H1 (cell line): ENCODE measurements at regions not wholly inside any gene's neighbourhood (a gene's known extent, or its start where the extent isn't known, plus 50 kb on each side); places are given as distances from the start of the nearest gene placed in this dataset.

Experiments
- CTCF ChIA-PET: fragments of 300-600 bp; sonication (Branson Sonifier 250); formaldehyde crosslinking; loops from one replicate; lab custom pipeline; 2021; ENCODE audit not compliant: partially characterized antibody; lab: Charles Lee
- POLR2A ChIA-PET: fragments of 300-600 bp; sonication (Branson Sonifier 250); formaldehyde crosslinking; loops from one replicate; lab custom pipeline; 2021; ENCODE audit warnings: inconsistent platforms; ENCODE audit not compliant: partially characterized antibody; lab: Charles Lee
- DNase-seq, 2 experiments: peaks; one replicate each; pipeline versions ENCODE4 v3.0.0 to v3.0.0-alpha.2; 2010 to 2022; ENCODE audit warnings: low spot score in 2 of 2, low read depth in 1 of 2, mixed read lengths in 1 of 2
- FAIRE-seq: peaks from 2 replicates; lab custom pipeline; 2011; peaks lifted over from hg19 to GRCh38; lab: Jason Lieb, UNC
- H2AFZ ChIP-seq: 2 replicates; pipeline ENCODE4 v1.8.1; 2012; ENCODE audit warnings: low read length, inconsistent platforms
- H2AK5ac ChIP-seq: 2 replicates; pipeline ENCODE4 v1.6.1; 2013; ENCODE audit warnings: low read depth, low read length
- H2BK120ac ChIP-seq: replicated peaks from 2 replicates; pipeline ENCODE3; 2013; ENCODE audit warnings: low read depth, low read length, inconsistent platforms
- H2BK12ac ChIP-seq: 2 replicates; pipeline ENCODE4 v1.6.1; 2013; ENCODE audit warnings: low read depth, low read length
- H2BK15ac ChIP-seq: 2 replicates; pipeline ENCODE4 v1.6.1; 2013; ENCODE audit warnings: low read length
- H2BK20ac ChIP-seq: 2 replicates; pipeline ENCODE4 v1.6.1; 2013; ENCODE audit warnings: low read length
- H2BK5ac ChIP-seq: 2 replicates; pipeline ENCODE4 v1.6.1; 2013; ENCODE audit warnings: low read depth, low read length
- H3K14ac ChIP-seq: 2 replicates; pipeline ENCODE4 v1.6.1; 2013; ENCODE audit warnings: inconsistent platforms; ENCODE audit not compliant: insufficient read length
- H3K18ac ChIP-seq: 2 replicates; pipeline ENCODE4 v1.6.1; 2013; ENCODE audit warnings: low read length; ENCODE audit errors: extremely low read depth
- H3K23ac ChIP-seq: 2 replicates; pipeline ENCODE4 v1.6.1; 2013; ENCODE audit warnings: inconsistent platforms; ENCODE audit not compliant: insufficient read length
- H3K23me2 ChIP-seq: 2 replicates; pipeline ENCODE4 v1.6.1; 2013; ENCODE audit warnings: low read depth, low read length
- H3K27ac ChIP-seq: 2 replicates; pipeline ENCODE4 v1.6.1; 2011; ENCODE audit warnings: low read depth, low read length, inconsistent platforms
- H3K27me3 ChIP-seq, 4 experiments: replicated peaks in 1 of 4; 1 replicate in 1 of 4; 2 replicates in 3 of 4; pipeline versions ENCODE4 v1.6.1 to v1.8.1; 2011 to 2013; ENCODE audit warnings: low read length in 3 of 4, mild to moderate bottlenecking in 3 of 4, inconsistent platforms in 2 of 4, mixed read lengths in 2 of 4, moderate library complexity in 1 of 4; ENCODE audit not compliant: control insufficient read depth in 3 of 4, insufficient read depth in 3 of 4; ENCODE audit errors: extremely low read depth in 1 of 4
- H3K36me3 ChIP-seq, 4 experiments: 2 replicates each; pipeline versions ENCODE4 v1.6.1 to v1.8.1; 2011 to 2013; ENCODE audit warnings: mild to moderate bottlenecking in 4 of 4, low read length in 3 of 4, moderate library complexity in 2 of 4, control low read depth in 1 of 4, inconsistent platforms in 1 of 4; ENCODE audit not compliant: insufficient read depth in 4 of 4, control insufficient read depth in 2 of 4
- H3K4ac ChIP-seq: replicated peaks from 2 replicates; pipeline ENCODE3; 2013; ENCODE audit warnings: low read length, low read depth, mixed read lengths, inconsistent platforms; ENCODE audit not compliant: insufficient read length
- H3K4me1 ChIP-seq, 4 experiments: replicated peaks in 1 of 4; 1 replicate in 1 of 4; 2 replicates in 3 of 4; pipeline versions ENCODE4 v1.6.1 to v1.8.1; 2011 to 2013; ENCODE audit warnings: low read length in 3 of 4, inconsistent platforms in 2 of 4, mixed read lengths in 1 of 4; ENCODE audit not compliant: insufficient read depth in 4 of 4, control insufficient read depth in 3 of 4
- H3K4me2 ChIP-seq, 2 experiments: 2 replicates each; pipeline versions ENCODE4 v1.6.1 to v1.8.1; 2011 to 2013; ENCODE audit warnings: low read depth in 2 of 2, low read length in 2 of 2, control low read depth in 1 of 2, inconsistent platforms in 1 of 2, mild to moderate bottlenecking in 1 of 2; ENCODE audit not compliant: insufficient read depth in 1 of 2
- H3K4me3 ChIP-seq, 4 experiments: fragments of 200-600, 300-600 bp in 1 of 4; sonication (generic), shearing (Covaris generic), sonication (Bioruptor Twin) in 1 of 4; 2 replicates each; pipeline versions ENCODE4 v1.5.1 to v1.8.1; 2011 to 2016; ENCODE audit warnings: low read length in 4 of 4, low read depth in 3 of 4, control low read depth in 2 of 4, inconsistent platforms in 2 of 4, mild to moderate bottlenecking in 2 of 4, mixed read lengths in 1 of 4, moderate library complexity in 1 of 4; ENCODE audit not compliant: insufficient read depth in 2 of 4; ENCODE audit errors: extremely low read depth in 1 of 4
- H3K56ac ChIP-seq: replicated peaks from 2 replicates; pipeline ENCODE3; 2013; ENCODE audit warnings: low read depth, mild to moderate bottlenecking, mixed read lengths, low read length, inconsistent platforms; ENCODE audit not compliant: insufficient read length
- H3K79me1 ChIP-seq: 2 replicates; pipeline ENCODE4 v1.6.1; 2013; ENCODE audit warnings: low read depth, low read length, control low read depth
- H3K79me2 ChIP-seq, 2 experiments: 2 replicates each; pipeline versions ENCODE4 v1.6.1 to v1.8.1; 2012 to 2013; ENCODE audit warnings: low read length in 2 of 2, mild to moderate bottlenecking in 2 of 2, inconsistent platforms in 1 of 2; ENCODE audit not compliant: insufficient read depth in 2 of 2, control insufficient read depth in 1 of 2
- H3K9ac ChIP-seq, 4 experiments: replicated peaks in 1 of 4; 1 replicate in 1 of 4; 2 replicates in 3 of 4; pipeline versions ENCODE4 v1.6.1 to v1.8.1; 2011 to 2013; ENCODE audit warnings: low read depth in 3 of 4, low read length in 3 of 4, control low read depth in 2 of 4, mild to moderate bottlenecking in 2 of 4, moderate library complexity in 2 of 4, inconsistent platforms in 1 of 4; ENCODE audit errors: extremely low read depth in 1 of 4
- H3K9me3 ChIP-seq, 2 experiments: 2 replicates each; pipeline versions ENCODE4 v1.6.1 to v1.8.1; 2012 to 2013; ENCODE audit warnings: mild to moderate bottlenecking in 2 of 2, moderate library complexity in 2 of 2, control low read depth in 1 of 2, inconsistent platforms in 1 of 2, low read depth in 1 of 2, low read length in 1 of 2, mixed read lengths in 1 of 2; ENCODE audit not compliant: insufficient read depth in 2 of 2
- H4K20me1 ChIP-seq, 2 experiments: replicated peaks in 1 of 2; 2 replicates each; pipeline versions ENCODE3 to v1.8.1; 2011 to 2013; ENCODE audit warnings: inconsistent platforms in 2 of 2, low read length in 2 of 2, mild to moderate bottlenecking in 1 of 2; ENCODE audit not compliant: insufficient read depth in 2 of 2, control insufficient read depth in 1 of 2
- H4K5ac ChIP-seq: 2 replicates; pipeline ENCODE4 v1.6.1; 2013; ENCODE audit warnings: low read length, low read depth, mixed read lengths, inconsistent platforms; ENCODE audit not compliant: insufficient read length
- H4K8ac ChIP-seq: 2 replicates; pipeline ENCODE4 v1.8.0; 2013; ENCODE audit warnings: mild to moderate bottlenecking, moderate library complexity, low read length, inconsistent platforms; ENCODE audit not compliant: insufficient read depth; ENCODE audit errors: extremely low read depth
- H4K91ac ChIP-seq: replicated peaks from 2 replicates; pipeline ENCODE3; 2013; ENCODE audit warnings: low read length, mixed read lengths, inconsistent platforms; ENCODE audit not compliant: insufficient read length
- BCL11A ChIP-seq, 2 experiments: IDR thresholded peaks; one replicate each; pipeline ENCODE4 v1.6.1; 2011; ENCODE audit warnings: low read depth in 2 of 2, low read length in 2 of 2, mild to moderate bottlenecking in 2 of 2
- CBX8 ChIP-seq: fragments of 300-800, 300-1000 bp; sonication (generic); IDR thresholded peaks from 2 replicates; pipeline ENCODE4 v1.7.1; 2016; ENCODE audit warnings: low read depth, low read length, borderline replicate concordance
- CEBPB ChIP-seq: IDR thresholded peaks from 2 replicates; pipeline ENCODE4 v1.6.1; 2012; ENCODE audit warnings: low read depth, low read length
- EZH2 ChIP-seq: fragments of 200-600 bp; sonication (generic); IDR thresholded peaks from 2 replicates; pipeline ENCODE4 v1.7.1; 2012; ENCODE audit warnings: low read depth, mild to moderate bottlenecking, moderate library complexity, low read length, inconsistent platforms; ENCODE audit not compliant: severe bottlenecking
- MAFK ChIP-seq: IDR thresholded peaks from 2 replicates; pipeline ENCODE4 v1.6.1; 2012; ENCODE audit warnings: low read depth, mild to moderate bottlenecking, improper control_type of control experiment, low read length
- MAX ChIP-seq: IDR thresholded peaks from 2 replicates; pipeline ENCODE4 v1.6.1; 2012; ENCODE audit warnings: inconsistent platforms
- NRF1 ChIP-seq: IDR thresholded peaks from 2 replicates; pipeline ENCODE4 v1.6.1; 2011; ENCODE audit warnings: mild to moderate bottlenecking, low read depth, low read length, improper control_type of control experiment
- RAD21 ChIP-seq, 2 experiments: IDR thresholded peaks in 1 of 2; conservative IDR thresholded peaks in 1 of 2; 2 replicates each; pipeline ENCODE4 v1.6.1; 2011; ENCODE audit warnings: low read depth in 2 of 2, low read length in 2 of 2, improper control_type of control experiment in 1 of 2, inconsistent platforms in 1 of 2, mild to moderate bottlenecking in 1 of 2, moderate library complexity in 1 of 2
- RBBP5 ChIP-seq: IDR thresholded peaks from 2 replicates; pipeline ENCODE4 v1.7.1; 2012; ENCODE audit warnings: low read depth, mild to moderate bottlenecking, inconsistent platforms, low read length, moderate library complexity, borderline replicate concordance
- SIRT6 ChIP-seq: IDR thresholded peaks from one replicate; pipeline ENCODE4 v1.7.1; 2012; ENCODE audit warnings: low read length, inconsistent platforms
- SP2 ChIP-seq: IDR thresholded peaks from 2 replicates; pipeline ENCODE4 v1.6.1; 2012; ENCODE audit warnings: mild to moderate bottlenecking, low read length, inconsistent platforms
- TAF7 ChIP-seq: optimal IDR thresholded peaks from 2 replicates; pipeline ENCODE3; 2011; ENCODE audit warnings: low read depth, mild to moderate bottlenecking, inconsistent platforms, low read length, moderate library complexity, borderline replicate concordance
- YY1 ChIP-seq: IDR thresholded peaks from 2 replicates; pipeline ENCODE4 v1.6.1; 2011; ENCODE audit warnings: low read depth, mild to moderate bottlenecking, low read length
- WGBS, 2 experiments: shearing (Covaris generic) in 1 of 2; methylation state at CpG; one replicate each; pipeline versions ENCODE4 v1.1.6 to v1.1.7; 2013 to 2015; ENCODE audit warnings: low lambda C conversion rate in 2 of 2, mixed read lengths in 2 of 2, inconsistent platforms in 1 of 2, low coverage in 1 of 2, missing lambda C conversion rate in 1 of 2; ENCODE audit not compliant: insufficient replicate concordance in 2 of 2, insufficient coverage in 1 of 2, insufficient read length in 1 of 2; ENCODE audit errors: extremely low coverage in 1 of 2, missing lambda C conversion rate in 1 of 2; 5-methylcytosine and 5-hydroxymethylcytosine counted together

- H2BK20ac ChIP-seq, result no peak overlapping the region
- TF ChIP-seq BCL11A (IDR thresholded peaks at IDR 0.05; ENCODE audit: low read depth in 2 of 2, low read length in 2 of 2), result no peak
- no peak for TF ChIP-seq TAF7
- TF ChIP-seq CBX8, result no peak
- TF ChIP-seq EZH2, result no peak
- no peak for TF ChIP-seq SIRT6
- TF ChIP-seq SP2, result no peak
- TF ChIP-seq MAFK, result no peak
- no peak for TF ChIP-seq YY1
- no peak for TF ChIP-seq RBBP5
- no peak for TF ChIP-seq RAD21 (IDR thresholded peaks at IDR 0.05 in 1 of 2, conservative IDR thresholded peaks at IDR 0.05 in 1 of 2; ENCODE audit: low read depth in 2 of 2, low read length in 2 of 2)
- TF ChIP-seq CEBPB, result no peak
- no peak for TF ChIP-seq MAX
- no peak for TF ChIP-seq NRF1
- CTCF ChIA-PET, result interaction anchor here (0.5 to 1.6 kb wide), 5 partner anchors 9 to 373 kb away, joined by 3 to 6 read pairs (median 5); no protein-coding TSS in a partner anchor
- H4K91ac ChIP-seq, result no peak overlapping the region
- DNase-seq (no peak), FAIRE-seq (no peak)
- POLR2A ChIA-PET, result no interaction called here
- H3K4me2 ChIP-seq, result no peak overlapping the region
- 95% methylated on average over 2 of the region's 2 CpGs; no CpG with 5 or more reads in 1 of the 2 experiments for WGBS, 2 experiments
- no peaks in the 10 kb centered on the region for H3K9me3 ChIP-seq
- H4K5ac ChIP-seq, result no peak overlapping the region
- no peaks in the 10 kb centered on the region for H3K79me1 ChIP-seq
- H3K4ac ChIP-seq, result no peak overlapping the region
- no peaks in the 10 kb centered on the region for H3K23me2 ChIP-seq
- no peaks in the 10 kb centered on the region for H3K4me1 ChIP-seq
- no peaks in the 10 kb centered on the region for H4K20me1 ChIP-seq
- H3K23ac ChIP-seq, result no peak overlapping the region
- H2BK15ac ChIP-seq, result no peak overlapping the region
- H4K8ac ChIP-seq, result no peak overlapping the region
- H2BK5ac ChIP-seq, result no peak overlapping the region
- no peak overlapping the region for H2AK5ac ChIP-seq
- no peaks in the 10 kb centered on the region for H3K36me3 ChIP-seq
- H3K79me2 ChIP-seq, result no peaks in the 10 kb centered on the region
- no peak overlapping the region for H3K4me3 ChIP-seq
- no peak overlapping the region for H2BK120ac ChIP-seq
- no peak overlapping the region for H3K27ac ChIP-seq
- no peak overlapping the region for H2BK12ac ChIP-seq
- H3K14ac ChIP-seq, result no peak overlapping the region
- no peak overlapping the region for H3K9ac ChIP-seq
- H3K18ac ChIP-seq, result no peak overlapping the region
- H3K56ac ChIP-seq, result no peak overlapping the region
- no peak overlapping the region for H2AFZ ChIP-seq
- no peaks in the 10 kb centered on the region for H3K27me3 ChIP-seq
Observed at GRCh38 chr18:64337018-64337417, 188.1 kb upstream of the LINC00305 start.
